Lung (tissue), 11 donors: ENCODE measurements at regions not wholly inside any gene's neighbourhood (a gene's known extent, or its start where the extent isn't known, plus 50 kb on each side); places are given as distances from the start of the nearest gene placed in this dataset.

ENCODE experiments used
- ATAC-seq: fragments of 200-7000 bp; cut with Tn5 transposase; one replicate; pipeline ENCODE4 v1.9.1; 2020; ENCODE audit warnings: moderate number of reproducible peaks; ENCODE audit not compliant: insufficient read depth, low FRiP score
- DNase-seq, 3 donors: peaks; one replicate each; pipeline ENCODE4 v3.0.0-alpha.2; 2013 to 2017
- H3K27ac ChIP-seq, 2 donors: one replicate each; pipeline ENCODE4 v1.5.1; 2013; ENCODE audit warnings: mild to moderate bottlenecking in 2 of 2, moderate library complexity in 2 of 2, control low read depth in 1 of 2, inconsistent platforms in 1 of 2, low read depth in 1 of 2, low read length in 1 of 2
- H3K27me3 ChIP-seq, 3 donors: one replicate each; pipeline ENCODE4 v1.5.1; 2013; ENCODE audit warnings: low read length in 2 of 3; ENCODE audit not compliant: control insufficient read depth in 3 of 3, insufficient read depth in 3 of 3
- H3K36me3 ChIP-seq, 4 donors: one replicate each; pipeline ENCODE4 v1.5.1; 2013; ENCODE audit warnings: low read length in 4 of 4, mild to moderate bottlenecking in 1 of 4, moderate library complexity in 1 of 4; ENCODE audit not compliant: control insufficient read depth in 4 of 4, insufficient read depth in 4 of 4
- H3K4me1 ChIP-seq, 5 donors: one replicate each; pipeline ENCODE4 v1.5.1; 2013; ENCODE audit warnings: low read length in 5 of 5, mild to moderate bottlenecking in 2 of 5, moderate library complexity in 1 of 5; ENCODE audit not compliant: control insufficient read depth in 5 of 5, insufficient read depth in 5 of 5
- H3K4me3 ChIP-seq: one replicate; pipeline ENCODE4 v1.5.1; 2013; ENCODE audit warnings: mild to moderate bottlenecking, control low read depth, moderate library complexity
- H3K9ac ChIP-seq, 2 donors: one replicate each; pipeline ENCODE4 v1.5.1; 2013; ENCODE audit warnings: low read length in 2 of 2, control low read depth in 1 of 2; ENCODE audit not compliant: insufficient read depth in 1 of 2
- H3K9me3 ChIP-seq, 4 donors: one replicate each; pipeline ENCODE4 v1.5.1; 2013; ENCODE audit warnings: low read length in 3 of 4, mild to moderate bottlenecking in 1 of 4, moderate library complexity in 1 of 4; ENCODE audit not compliant: control insufficient read depth in 4 of 4, insufficient read depth in 3 of 4
- CTCF ChIP-seq: IDR thresholded peaks from 2 replicates; pipeline ENCODE4 v1.5.1; 2012; ENCODE audit warnings: mild to moderate bottlenecking; ENCODE audit errors: control extremely low read depth, extremely low read depth
- WGBS, 2 donors: extraction: QIAGEN DNeasy Blood & Tissue Kit; methylation state at CpG; one replicate each; pipeline ENCODE4 v1.1.7; 2013; 5-methylcytosine and 5-hydroxymethylcytosine counted together
- donor health status: control.
- donor health status: control.
- donor health status: Bipolar disorder and iron deficiency.
- donor health status: healthy.
- donor health status: DM: yes; HTN: yes; CAD: no.

DNA sequence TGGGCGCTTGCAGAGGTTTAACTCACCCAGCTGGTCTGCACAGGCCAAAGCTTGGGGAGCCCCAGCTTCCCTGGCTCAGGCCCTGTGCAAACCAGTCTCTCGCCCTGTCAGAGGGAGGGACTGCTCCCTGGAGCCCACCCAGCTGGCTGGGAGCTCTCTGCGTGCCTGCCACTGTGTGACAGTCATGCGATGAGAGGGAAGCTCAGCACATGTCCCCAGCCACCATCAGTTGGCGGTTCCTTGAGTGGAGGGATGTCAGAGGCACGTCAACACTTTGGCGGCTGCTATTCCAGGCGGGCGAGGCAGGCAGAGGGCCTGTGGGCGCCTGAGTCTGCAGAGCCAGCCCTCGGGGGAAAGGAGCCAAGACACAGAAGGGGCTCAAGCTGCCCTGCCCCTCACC lies 324.6 kb downstream of the UACA start:
- Histone ChIP-seq H3K27me3 (peaks cover 0 to 8% (median 6%) of the 10 kb centered on the region in 3 donors), H3K4me1 (peaks cover 0 to 10% (median 0%) of the 10 kb centered on the region in 5 donors), H3K9me3 (no peaks in the 10 kb centered on the region), H3K27ac (no peak overlapping the region), H3K36me3 (no peaks in the 10 kb centered on the region), H3K4me3 (no peak overlapping the region), H3K9ac (no peak overlapping the region)
- no peak for ATAC-seq
- peak; percentile 68 to 76 (median 73) for DNase-seq
- WGBS, 2 donors: 85 to 89% methylated on average over 11 of the region's 11 CpGs
- TF ChIP-seq CTCF: no peak

- 90% methylated on average over 5 of the region's 5 CpGs for WGBS, 2 donors
- DNase-seq: peak in 1 of 3 donors; percentile 4
- no peak for ATAC-seq
Measured at GRCh38 chr15:70437882-70438451, 325.4 kb downstream of the UACA start.

DNA sequence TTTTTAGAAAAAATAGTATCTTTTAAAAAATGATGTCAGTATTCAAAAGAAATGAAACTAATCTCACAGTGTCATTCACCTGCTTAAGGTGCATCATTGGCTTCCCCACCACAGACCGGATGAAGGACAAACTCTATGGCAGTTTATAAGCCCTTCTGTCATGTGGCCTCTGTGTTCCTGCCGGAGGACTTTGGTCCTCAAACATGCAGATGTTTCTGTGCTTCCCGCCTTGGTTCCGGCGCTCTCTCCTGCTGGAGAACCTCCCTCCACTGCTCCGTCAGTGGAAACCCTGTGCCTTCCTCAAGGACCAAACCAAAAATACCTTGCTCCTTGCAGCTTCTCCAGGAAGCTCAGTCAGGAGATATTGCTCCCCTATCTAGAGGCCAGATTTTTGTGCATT lies 326.3 kb downstream of the UACA start:
- DNase-seq (no peak), ATAC-seq (no peak)
- Histone ChIP-seq H3K4me1 (peaks cover 0 to 10% (median 0%) of the 10 kb centered on the region in 5 donors), H3K36me3 (no peaks in the 10 kb centered on the region), H3K27ac (no peak overlapping the region), H3K27me3 (peaks cover 0 to 6% (median 0%) of the 10 kb centered on the region in 3 donors), H3K9ac (no peak overlapping the region), H3K4me3 (no peak overlapping the region), H3K9me3 (no peaks in the 10 kb centered on the region)
- WGBS, 2 donors: 93 to 97% methylated on average over 6 of the region's 6 CpGs
- no peak for TF ChIP-seq CTCF

More at GRCh38 chr15:70437882-70438451, 325.4 kb downstream of the UACA start:
- peaks cover 0 to 7% (median 6%) of the 10 kb centered on the region in 3 donors for H3K27me3 ChIP-seq
- no peak overlapping the region for H3K4me3 ChIP-seq
- peaks cover 0 to 10% (median 0%) of the 10 kb centered on the region in 5 donors for H3K4me1 ChIP-seq
- TF ChIP-seq CTCF: no peak
- no peaks in the 10 kb centered on the region for H3K36me3 ChIP-seq
- no peak overlapping the region for H3K9ac ChIP-seq
- H3K9me3 ChIP-seq: no peaks in the 10 kb centered on the region
- no peak overlapping the region for H3K27ac ChIP-seq

- Histone ChIP-seq H3K27ac (no peak overlapping the region), H3K36me3 (no peaks in the 10 kb centered on the region), H3K4me1 (peaks cover 0 to 10% (median 0%) of the 10 kb centered on the region in 5 donors), H3K9ac (no peak overlapping the region), H3K27me3 (peaks cover 0 to 6% (median 0%) of the 10 kb centered on the region in 3 donors), H3K4me3 (no peak overlapping the region), H3K9me3 (no peaks in the 10 kb centered on the region)
- WGBS, 2 donors: 89 to 91% methylated on average over 3 of the region's 3 CpGs
- no peak for TF ChIP-seq CTCF
- ATAC-seq: no peak
- no peak for DNase-seq
Measured at GRCh38 chr15:70436428-70436827, 326.9 kb downstream of the UACA start.
